Posterior vena cava (tissue), 2 donors: ENCODE measurements at regions not wholly inside any gene's neighbourhood (a gene's known extent, or its start where the extent isn't known, plus 50 kb on each side); places are given as distances from the start of the nearest gene placed in this dataset.
"Not testable (repeated sequence)": the region's sequence is repeated elsewhere in the genome, so short reads cannot be mapped to it uniquely, and the experiment has no call there.

Source experiments
- DNase-seq: peaks from one replicate; pipeline ENCODE4 v3.0.0-alpha.2; 2020; ENCODE audit warnings: low spot score
- intact Hi-C, 2 donors: fragments of 100-400 bp; cut with DNase I; formaldehyde crosslinking; loops; one replicate each; pipeline versions ENCODE4 v1.14.1 to v1.14.2; 2022 to 2023
- donor health status: DM: yes; HTN: yes; CAD: no.
- donor health status: DM: yes; HTN: yes; CAD: no.

GRCh38 chr5:174972291-174972690, 247.9 kb downstream of the MSX2 start:
- DNase-seq, result no peak
- intact Hi-C loops, result no loop called here

- intact Hi-C loops, result no loop called here
- DNase-seq, result no peak
Measured at GRCh38 chr5:174971210-174971609, 246.8 kb downstream of the MSX2 start.

- DNase-seq, result no peak
Measured at GRCh38 chr5:174970502-174970901, 246.1 kb downstream of the MSX2 start.

GRCh38 chr5:174953871-174954270, 229.5 kb downstream of the MSX2 start:
- intact Hi-C loops, result loop anchor here in 1 of 2 donors (2.0 to 5.0 kb wide), 2 partner anchors 489 to 508 kb away; no protein-coding TSS in a partner anchor
- DNase-seq, result no peak

More at GRCh38 chr5:174970502-174970901, 246.1 kb downstream of the MSX2 start:
- intact Hi-C loops, result loop anchor here in 1 of 2 donors (1.0 kb wide), 1 partner anchor 20 kb away; no protein-coding TSS in a partner anchor

GRCh38 chr5:174951151-174951780, 226.9 kb downstream of the MSX2 start:
- DNase-seq, result no peak
- intact Hi-C loops, result loop anchor here (2.0 to 5.0 kb wide), 2 partner anchors 494 to 511 kb away; partner anchors contain the start of gene DRD1 (in 1 of the 2)

- no peak for DNase-seq
- intact Hi-C loops, result no loop called here
Measured at GRCh38 chr5:174947548-174947947, 223.2 kb downstream of the MSX2 start.

GRCh38 chr5:174945853-174946252, 221.5 kb downstream of the MSX2 start:
- no peak for DNase-seq
- intact Hi-C loops, result no loop called here

GRCh38 chr5:174943785-174944184, 219.4 kb downstream of the MSX2 start:
- no peak for DNase-seq
- intact Hi-C loops, result no loop called here

GRCh38 chr5:174943002-174943401, 218.6 kb downstream of the MSX2 start:
- DNase-seq, intact Hi-C loops: not testable (repeated sequence)

- no peak for DNase-seq
- intact Hi-C loops, result loop anchor here in 1 of 2 donors (5.0 kb wide), 1 partner anchor 520 kb away; no protein-coding TSS in a partner anchor
Measured at GRCh38 chr5:174937201-174938123, 213.1 kb downstream of the MSX2 start.

- intact Hi-C loops, result loop anchor here in 1 of 2 donors (5.0 kb wide), 1 partner anchor 519 kb away; no protein-coding TSS in a partner anchor
- DNase-seq, result no peak
Measured at GRCh38 chr5:174935854-174936474, 211.6 kb downstream of the MSX2 start.

GRCh38 chr5:174931033-174931432, 206.7 kb downstream of the MSX2 start:
- DNase-seq, intact Hi-C loops: not testable (repeated sequence)

- intact Hi-C loops, result no loop called here
- no peak for DNase-seq
Measured at GRCh38 chr5:174925586-174925985, 201.2 kb downstream of the MSX2 start.

GRCh38 chr5:174922955-174923354, 198.6 kb downstream of the MSX2 start:
- intact Hi-C loops, result no loop called here
- no peak for DNase-seq

- DNase-seq, result no peak
- intact Hi-C loops, result no loop called here
Measured at GRCh38 chr5:174920906-174921550, 196.6 kb downstream of the MSX2 start.

- intact Hi-C loops, result no loop called here
- DNase-seq, result no peak
Measured at GRCh38 chr5:174919351-174919750, 195.0 kb downstream of the MSX2 start.

- intact Hi-C loops, result no loop called here
- no peak for DNase-seq
Measured at GRCh38 chr5:174918655-174919054, 194.3 kb downstream of the MSX2 start.

GRCh38 chr5:174917976-174918554, 193.7 kb downstream of the MSX2 start:
- no peak for DNase-seq
- intact Hi-C loops, result no loop called here

GRCh38 chr5:174917435-174917834, 193.1 kb downstream of the MSX2 start:
- DNase-seq, intact Hi-C loops: not testable (repeated sequence)
